ENCODE measurements at regions not wholly inside any gene's neighbourhood (a gene's known extent, or its start where the extent isn't known, plus 50 kb on each side); places are given as distances from the start of the nearest gene placed in this dataset.
A peak's percentile ranks its signal among the peaks of the same experiment; 100 is the strongest.

DNA sequence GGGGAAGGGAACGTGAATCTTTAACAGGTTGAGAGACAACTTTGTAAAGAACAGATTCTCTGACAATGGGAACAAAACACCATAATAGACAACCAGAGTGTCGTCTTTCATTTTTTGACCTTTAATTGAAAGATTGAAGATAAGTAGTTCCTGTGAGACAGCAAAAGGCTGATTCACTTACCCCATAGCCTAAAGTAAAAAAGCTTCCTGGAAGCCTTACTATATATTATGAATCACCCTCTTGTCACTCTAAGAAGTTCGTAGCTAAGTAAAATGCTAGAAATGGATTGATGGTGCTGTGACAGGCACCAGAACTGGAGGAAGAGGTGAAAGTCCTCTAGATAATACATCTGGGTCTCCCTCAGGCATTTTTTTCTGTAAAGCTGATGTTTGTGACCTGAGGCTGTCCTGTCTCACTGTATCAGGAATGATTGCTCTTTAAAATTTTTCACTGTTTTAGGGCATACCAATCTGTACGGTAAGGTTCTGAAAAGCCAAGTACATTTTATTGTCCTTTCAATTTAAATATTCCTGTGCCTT lies 824.6 kb upstream of the SEMA6D start:
- H3K36me3 ChIP-seq (ENCODE audit: control insufficient read depth in 1 of 2, insufficient read depth in 2 of 2, low read depth in 1 of 2, low read length in 2 of 2) = no peaks in the 10 kb centered on the region
- no peak overlapping the region for H3K18ac ChIP-seq (ENCODE audit: low read depth in 1 of 2, low read length in 2 of 2)
- no peak overlapping the region for H4K91ac ChIP-seq (ENCODE audit: low read length)
- no peak overlapping the region for H2AFZ ChIP-seq (ENCODE audit: low read depth, low read length)
- H2BK15ac ChIP-seq (ENCODE audit: low read depth, poor library complexity, severe bottlenecking) = no peak overlapping the region
- no peak overlapping the region for H2BK12ac ChIP-seq (ENCODE audit: low read length in 2 of 2)
- whole genome bisulfite sequencing = 13% methylated on average over 1 of the region's 4 CpGs
- H2AK5ac ChIP-seq (ENCODE audit: low read length, severe bottlenecking) = no peak overlapping the region
- no peaks in the 10 kb centered on the region for H3K27me3 ChIP-seq (ENCODE audit: control insufficient read depth in 1 of 2, insufficient read depth in 1 of 2, low read length in 2 of 2)
- peaks cover 12% of the 10 kb centered on the region for H3K9me3 ChIP-seq (ENCODE audit: control insufficient read depth, low read length)
- H2BK5ac ChIP-seq (ENCODE audit: low read depth, low read length, poor library complexity, severe bottlenecking) = no peak overlapping the region
- H3K4me2 ChIP-seq (ENCODE audit: low read length, poor library complexity, severe bottlenecking) = no peak overlapping the region
- peak; percentile 29 for DNase-seq
- no peak overlapping the region for H2BK120ac ChIP-seq (ENCODE audit: low read depth, low read length)
- H3K14ac ChIP-seq (ENCODE audit: low read length in 2 of 2) = no peak overlapping the region
- no peak overlapping the region for H4K8ac ChIP-seq (ENCODE audit: low read length)
- no peak overlapping the region for H3K23ac ChIP-seq (ENCODE audit: low read length in 2 of 2)
- H3K27ac ChIP-seq (ENCODE audit: low read length, poor library complexity, severe bottlenecking) = no peak overlapping the region
- no peaks in the 10 kb centered on the region for H3K4me1 ChIP-seq (ENCODE audit: control insufficient read depth, insufficient read depth, low read depth, low read length)
- no peak overlapping the region for H3K9ac ChIP-seq (ENCODE audit: low read length)
- H3K4me3 ChIP-seq (ENCODE audit: insufficient read depth in 1 of 2, low read depth in 1 of 2, low read length in 2 of 2) = no peak overlapping the region
- no peak overlapping the region for H3K4ac ChIP-seq (ENCODE audit: low read depth in 1 of 2, low read length in 2 of 2)
- no peaks in the 10 kb centered on the region for H3K79me1 ChIP-seq (replicated peaks; ENCODE audit: low read length, poor library complexity, severe bottlenecking)

DNA sequence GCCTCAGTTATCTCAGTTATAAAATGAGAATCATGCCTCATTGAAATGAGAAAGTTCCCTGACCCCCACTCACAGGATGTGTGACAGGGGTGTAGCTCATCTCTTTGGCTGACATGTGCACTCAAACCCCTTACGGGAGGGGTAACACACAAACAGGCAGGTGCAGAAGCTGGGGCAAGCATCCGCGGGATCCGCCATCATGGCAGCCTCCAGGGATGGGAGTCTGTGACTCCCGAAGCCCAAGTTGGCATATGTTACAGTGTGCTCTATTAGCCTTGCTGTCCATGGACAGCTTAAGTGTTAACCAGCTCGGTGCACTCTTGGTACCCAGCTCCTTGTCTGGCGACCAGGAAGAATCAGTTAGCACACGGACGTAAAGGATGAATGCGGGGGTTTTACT lies 822.7 kb upstream of the SEMA6D start:
- H3K79me1 ChIP-seq (replicated peaks; ENCODE audit: low read length, poor library complexity, severe bottlenecking) = no peaks in the 10 kb centered on the region
- no peak overlapping the region for H3K4me2 ChIP-seq (ENCODE audit: low read length, poor library complexity, severe bottlenecking)
- H3K4me1 ChIP-seq (ENCODE audit: control insufficient read depth, insufficient read depth, low read depth, low read length) = no peaks in the 10 kb centered on the region
- WGBS = 97% methylated on average over 10 of the region's 10 CpGs
- H2BK12ac ChIP-seq (ENCODE audit: low read length in 2 of 2) = no peak overlapping the region
- peaks cover 12% of the 10 kb centered on the region for H3K9me3 ChIP-seq (ENCODE audit: control insufficient read depth, low read length)
- no peak overlapping the region for H4K8ac ChIP-seq (ENCODE audit: low read length)
- H2BK5ac ChIP-seq (ENCODE audit: low read depth, low read length, poor library complexity, severe bottlenecking) = no peak overlapping the region
- H3K23ac ChIP-seq (ENCODE audit: low read length in 2 of 2) = no peak overlapping the region
- no peaks in the 10 kb centered on the region for H3K27me3 ChIP-seq (ENCODE audit: control insufficient read depth in 1 of 2, insufficient read depth in 1 of 2, low read length in 2 of 2)
- no peak overlapping the region for H2BK15ac ChIP-seq (ENCODE audit: low read depth, poor library complexity, severe bottlenecking)
- no peak overlapping the region for H3K9ac ChIP-seq (ENCODE audit: low read length)
- no peak for DNase-seq
- no peak overlapping the region for H4K91ac ChIP-seq (ENCODE audit: low read length)
- H2AK5ac ChIP-seq (ENCODE audit: low read length, severe bottlenecking) = no peak overlapping the region
- no peak overlapping the region for H2AFZ ChIP-seq (ENCODE audit: low read depth, low read length)
- H3K4me3 ChIP-seq (ENCODE audit: insufficient read depth in 1 of 2, low read depth in 1 of 2, low read length in 2 of 2) = no peak overlapping the region
- H3K14ac ChIP-seq (ENCODE audit: low read length in 2 of 2) = no peak overlapping the region
- H3K4ac ChIP-seq (ENCODE audit: low read depth in 1 of 2, low read length in 2 of 2) = no peak overlapping the region
- H3K27ac ChIP-seq (ENCODE audit: low read length, poor library complexity, severe bottlenecking) = no peak overlapping the region
- H3K36me3 ChIP-seq (ENCODE audit: control insufficient read depth in 1 of 2, insufficient read depth in 2 of 2, low read depth in 1 of 2, low read length in 2 of 2) = no peaks in the 10 kb centered on the region
- no peak overlapping the region for H3K18ac ChIP-seq (ENCODE audit: low read depth in 1 of 2, low read length in 2 of 2)
- no peak overlapping the region for H2BK120ac ChIP-seq (ENCODE audit: low read depth, low read length)

DNA sequence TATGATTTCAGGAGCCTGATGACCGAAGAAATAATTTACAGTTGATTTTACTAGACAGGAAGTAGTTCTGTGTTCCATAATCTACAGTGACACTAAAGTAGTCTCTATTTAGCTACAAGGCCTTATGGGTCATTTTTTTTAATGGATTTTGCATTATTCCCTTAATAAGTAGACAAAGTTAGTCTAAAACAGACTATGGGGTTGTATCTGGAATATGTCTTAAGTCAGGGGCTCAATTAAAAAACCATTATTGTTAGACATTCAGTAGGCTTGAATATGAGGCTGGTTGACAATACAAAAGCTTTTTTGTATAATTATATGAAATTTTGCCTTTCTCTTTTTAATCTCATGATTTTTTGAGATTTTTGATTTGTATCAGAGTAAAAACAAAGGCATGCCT lies 820.0 kb upstream of the SEMA6D start:
- Histone ChIP-seq H4K8ac (ENCODE audit: low read length) (no peak overlapping the region), H3K4me1 (ENCODE audit: control insufficient read depth, insufficient read depth, low read depth, low read length) (no peaks in the 10 kb centered on the region), H2AK5ac (ENCODE audit: low read length, severe bottlenecking) (no peak overlapping the region), H3K27me3 (ENCODE audit: control insufficient read depth in 1 of 2, insufficient read depth in 1 of 2, low read length in 2 of 2) (no peaks in the 10 kb centered on the region), H3K23ac (ENCODE audit: low read length in 2 of 2) (no peak overlapping the region), H2BK120ac (ENCODE audit: low read depth, low read length) (no peak overlapping the region), H3K9ac (ENCODE audit: low read length) (no peak overlapping the region), H3K18ac (ENCODE audit: low read depth in 1 of 2, low read length in 2 of 2) (no peak overlapping the region), H3K4ac (ENCODE audit: low read depth in 1 of 2, low read length in 2 of 2) (no peak overlapping the region), H3K27ac (ENCODE audit: low read length, poor library complexity, severe bottlenecking) (no peak overlapping the region), H2BK15ac (ENCODE audit: low read depth, poor library complexity, severe bottlenecking) (no peak overlapping the region), H3K79me1 (replicated peaks; ENCODE audit: low read length, poor library complexity, severe bottlenecking) (no peaks in the 10 kb centered on the region), H3K14ac (ENCODE audit: low read length in 2 of 2) (no peak overlapping the region), H2BK5ac (ENCODE audit: low read depth, low read length, poor library complexity, severe bottlenecking) (no peak overlapping the region), H2BK12ac (ENCODE audit: low read length in 2 of 2) (no peak overlapping the region), H2AFZ (ENCODE audit: low read depth, low read length) (no peak overlapping the region), H3K9me3 (ENCODE audit: control insufficient read depth, low read length) (no peaks in the 10 kb centered on the region), H3K4me2 (ENCODE audit: low read length, poor library complexity, severe bottlenecking) (no peak overlapping the region), H3K4me3 (ENCODE audit: insufficient read depth in 1 of 2, low read depth in 1 of 2, low read length in 2 of 2) (no peak overlapping the region), H3K36me3 (ENCODE audit: control insufficient read depth in 1 of 2, insufficient read depth in 2 of 2, low read depth in 1 of 2, low read length in 2 of 2) (no peaks in the 10 kb centered on the region), H4K91ac (ENCODE audit: low read length) (no peak overlapping the region)
- no peak for DNase-seq
- WGBS = no CpG with 5 or more reads among the region's 1 CpG

DNA sequence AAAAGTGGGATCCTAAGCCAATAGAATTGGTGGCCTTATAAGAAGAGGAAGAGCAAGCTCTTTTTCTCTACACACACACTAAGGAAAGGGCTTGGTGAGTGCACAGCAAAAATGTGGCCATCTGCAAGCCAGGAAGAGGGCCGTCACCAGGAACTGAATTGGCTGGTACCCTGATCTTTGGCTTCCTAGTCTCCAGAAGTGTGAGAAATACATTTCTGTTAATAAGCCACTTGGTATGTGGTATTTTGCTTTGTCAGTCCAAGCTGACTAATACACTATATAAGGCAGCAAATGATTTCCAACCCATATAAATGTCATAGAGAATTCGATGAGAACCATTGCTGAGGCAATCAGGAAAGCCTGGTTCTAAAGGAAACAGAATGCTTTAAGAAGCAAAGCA lies 816.3 kb upstream of the SEMA6D start:
- no peaks in the 10 kb centered on the region for H3K79me1 ChIP-seq (replicated peaks; ENCODE audit: low read length, poor library complexity, severe bottlenecking)
- H3K14ac ChIP-seq (ENCODE audit: low read length in 2 of 2) = no peak overlapping the region
- H3K23ac ChIP-seq (ENCODE audit: low read length in 2 of 2) = no peak overlapping the region
- H3K9me3 ChIP-seq (ENCODE audit: control insufficient read depth, low read length) = peaks cover 5% of the 10 kb centered on the region
- H3K18ac ChIP-seq (ENCODE audit: low read depth in 1 of 2, low read length in 2 of 2) = no peak overlapping the region
- peak; percentile 14 for DNase-seq
- no peak overlapping the region for H2BK12ac ChIP-seq (ENCODE audit: low read length in 2 of 2)
- no peak overlapping the region for H2AK5ac ChIP-seq (ENCODE audit: low read length, severe bottlenecking)
- no peak overlapping the region for H3K4ac ChIP-seq (ENCODE audit: low read depth in 1 of 2, low read length in 2 of 2)
- H2BK5ac ChIP-seq (ENCODE audit: low read depth, low read length, poor library complexity, severe bottlenecking) = no peak overlapping the region
- no peak overlapping the region for H3K9ac ChIP-seq (ENCODE audit: low read length)
- no peak overlapping the region for H2AFZ ChIP-seq (ENCODE audit: low read depth, low read length)
- H2BK120ac ChIP-seq (ENCODE audit: low read depth, low read length) = no peak overlapping the region
- no peaks in the 10 kb centered on the region for H3K27me3 ChIP-seq (ENCODE audit: control insufficient read depth in 1 of 2, insufficient read depth in 1 of 2, low read length in 2 of 2)
- H2BK15ac ChIP-seq (ENCODE audit: low read depth, poor library complexity, severe bottlenecking) = no peak overlapping the region
- H3K4me2 ChIP-seq (ENCODE audit: low read length, poor library complexity, severe bottlenecking) = no peak overlapping the region
- H4K91ac ChIP-seq (ENCODE audit: low read length) = no peak overlapping the region
- no peak overlapping the region for H3K27ac ChIP-seq (ENCODE audit: low read length, poor library complexity, severe bottlenecking)
- WGBS = 70% methylated on average over 1 of the region's 2 CpGs
- H3K4me1 ChIP-seq (ENCODE audit: control insufficient read depth, insufficient read depth, low read depth, low read length) = no peaks in the 10 kb centered on the region
- H3K36me3 ChIP-seq (ENCODE audit: control insufficient read depth in 1 of 2, insufficient read depth in 2 of 2, low read depth in 1 of 2, low read length in 2 of 2) = no peaks in the 10 kb centered on the region
- H4K8ac ChIP-seq (ENCODE audit: low read length) = no peak overlapping the region
- H3K4me3 ChIP-seq (ENCODE audit: insufficient read depth in 1 of 2, low read depth in 1 of 2, low read length in 2 of 2) = no peak overlapping the region
